OCI-LY3 (cell line): ENCODE measurements at regions not wholly inside any gene's neighbourhood (a gene's known extent, or its start where the extent isn't known, plus 50 kb on each side); places are given as distances from the start of the nearest gene placed in this dataset.

Source experiments
- CTCF ChIP-seq: fragments of 200-600, 300-600 bp; sonication (generic); IDR thresholded peaks from 2 replicates; pipeline ENCODE4 v1.5.1; 2014; ENCODE audit warnings: antibody characterized with exemption, low read length, low read depth
- EZH2phosphoT487 ChIP-seq: fragments of 200-600 bp; shearing (Covaris generic); IDR thresholded peaks from 2 replicates; pipeline ENCODE4 v1.6.1; 2018; ENCODE audit warnings: antibody characterized with exemption, mixed run types, low read depth

GRCh38 chr6:169862892-169863525 lies 111.6 kb downstream of the ERMARD start:
- TF ChIP-seq CTCF (no peak), EZH2phosphoT487 (no peak)
